ENCODE measurements at regions not wholly inside any gene's neighbourhood (a gene's known extent, or its start where the extent isn't known, plus 50 kb on each side); places are given as distances from the start of the nearest gene placed in this dataset.

DNA sequence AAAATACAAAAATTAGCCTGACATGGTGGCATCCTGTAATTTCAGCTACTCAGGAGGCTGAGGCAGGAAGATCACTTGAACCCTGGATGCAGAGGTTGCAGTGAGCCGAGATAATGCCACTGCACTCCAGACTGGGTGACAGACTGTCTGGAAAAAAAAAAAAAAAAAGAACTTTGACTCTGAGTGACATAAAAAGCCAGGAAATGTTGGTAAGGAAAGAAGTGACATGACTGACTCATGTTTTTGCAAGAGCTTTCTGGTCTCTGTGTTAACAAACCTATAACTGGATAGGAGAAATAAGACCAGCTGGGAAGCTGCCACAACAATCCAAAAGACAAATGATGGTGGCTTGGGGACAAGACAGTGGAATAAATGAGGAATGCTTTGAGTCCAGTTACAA is 272.1 kb downstream of the HINT1 start:
- no peak for TF ChIP-seq CTCF (IDR thresholded peaks at IDR 0.05; ENCODE audit: low read length)
- TF ChIP-seq EZH2 (IDR thresholded peaks at IDR 0.05; ENCODE audit: borderline replicate concordance, low read length): no peak
